K562 (cell line): ENCODE measurements at regions not wholly inside any gene's neighbourhood (a gene's known extent, or its start where the extent isn't known, plus 50 kb on each side); places are given as distances from the start of the nearest gene placed in this dataset.

Experiments used
- ARID2 ChIP-seq: fragments of 450-650 bp; IDR thresholded peaks from 2 replicates; pipeline ENCODE4 v1.6.1; 2017; ENCODE audit warnings: antibody characterized with exemption, mild to moderate bottlenecking
- ATF3 ChIP-seq, 2 experiments: fragments of 450-650 bp in 1 of 2; sonication (generic) in 1 of 2; formaldehyde crosslinking in 1 of 2; IDR thresholded peaks in 1 of 2; conservative IDR thresholded peaks in 1 of 2; 2 replicates each; pipeline versions ENCODE4 v1.6.1 to v1.8.1; 2016 to 2023; ENCODE audit warnings: mild to moderate bottlenecking in 2 of 2, moderate library complexity in 2 of 2, inconsistent platforms in 1 of 2, missing genetic modification reagents in 1 of 2
- BCL6 ChIP-seq: fragments of 250-450 bp; sonication (Bioruptor Pico); IDR thresholded peaks from 2 replicates; pipeline ENCODE4 v1.4.0; 2020
- HINFP ChIP-seq: fragments of 450-650 bp; conservative IDR thresholded peaks from 2 replicates; pipeline ENCODE4 v1.6.1; 2016; ENCODE audit warnings: missing genetic modification characterization, low read depth, mild to moderate bottlenecking, control low read depth, missing compliant biosample characterization
- JUNB ChIP-seq: fragments of 450-650 bp; formaldehyde crosslinking; conservative IDR thresholded peaks from 2 replicates; pipeline ENCODE4 v1.4.0; 2020; ENCODE audit warnings: mild to moderate bottlenecking
- KLF1 ChIP-seq: fragments of 450-650 bp; IDR thresholded peaks from 2 replicates; pipeline ENCODE4 v1.6.1; 2016; ENCODE audit warnings: missing genetic modification characterization, missing compliant biosample characterization
- RBBP5 ChIP-seq: fragments of 200-600 bp; sonication (generic); IDR thresholded peaks from 2 replicates; pipeline ENCODE4 v1.6.1; 2012; ENCODE audit warnings: borderline replicate concordance, mild to moderate bottlenecking, low read length, control low read depth, inconsistent platforms; ENCODE audit not compliant: insufficient read depth, poor library complexity, severe bottlenecking
- RNF219 ChIP-seq: fragments of 250-450 bp; sonication (Bioruptor Pico); IDR thresholded peaks from 2 replicates; pipeline ENCODE4 v1.5.0; 2022; ENCODE audit warnings: mild to moderate bottlenecking
- SRSF7 ChIP-seq: fragments of 200-400 bp; formaldehyde crosslinking; optimal IDR thresholded peaks from 2 replicates; pipeline ENCODE3; 2017; ENCODE audit warnings: mild to moderate bottlenecking, low read depth, low read length
- ZBTB11 ChIP-seq, 3 experiments: fragments of 200-800 bp in 1 of 3; fragments of 250-450 bp in 1 of 3; fragments of 450-650 bp in 1 of 3; sonication (Bioruptor Pico) in 1 of 3; sonication (Bioruptor generic) in 1 of 3; formaldehyde crosslinking in 1 of 3; IDR thresholded peaks; 2 replicates each; pipeline versions ENCODE4 v1.6.1 to v1.8.0; 2016 to 2022; ENCODE audit warnings: mild to moderate bottlenecking in 2 of 3, missing genetic modification characterization in 2 of 3, missing compliant biosample characterization in 1 of 3, moderate library complexity in 1 of 3
- ZBTB34 ChIP-seq: fragments of 250-450 bp; sonication (Bioruptor Pico); IDR thresholded peaks from 2 replicates; pipeline ENCODE4 v1.8.0; 2021; ENCODE audit warnings: mild to moderate bottlenecking, moderate library complexity
- ZBTB43 ChIP-seq: sonication (generic); formaldehyde crosslinking; IDR thresholded peaks from 2 replicates; pipeline ENCODE4 v1.8.0; 2023; ENCODE audit warnings: mild to moderate bottlenecking, missing genetic modification reagents
- ZNF146 ChIP-seq: IDR thresholded peaks from one replicate; pipeline ENCODE4 v1.6.1; 2018; ENCODE audit warnings: missing compliant biosample characterization; ENCODE audit not compliant: unreplicated experiment
- ZNF449 ChIP-seq: fragments of 250-450 bp; sonication (Bioruptor Pico); IDR thresholded peaks from 2 replicates; pipeline ENCODE4 v1.8.0; 2022; ENCODE audit warnings: moderate library complexity, mild to moderate bottlenecking, inconsistent platforms

GRCh38 chr2:175769200-175769599 is 232.9 kb downstream of the LNPK start (continued):
- no peak for TF ChIP-seq ZNF449 (CRISPR knock-in tag)
- TF ChIP-seq JUNB (CRISPR knock-in tag) = no peak
- TF ChIP-seq ARID2 = no peak
- TF ChIP-seq SRSF7 = no peak
- TF ChIP-seq RBBP5 = no peak
- TF ChIP-seq RNF219 (CRISPR knock-in tag) = no peak
- TF ChIP-seq ZBTB34 = no peak
- no peak for TF ChIP-seq ZBTB43 (CRISPR knock-in tag)
- TF ChIP-seq HINFP (tag) = no peak
- TF ChIP-seq BCL6 = no peak
- TF ChIP-seq KLF1 (tag) = no peak
- TF ChIP-seq ZBTB11 (CRISPR knock-in tag; IDR thresholded peaks at IDR 0.05) = no peak
- no peak for TF ChIP-seq ZNF146 (CRISPR knock-in tag)
- no peak for TF ChIP-seq ATF3 (IDR thresholded peaks at IDR 0.05)
- no peak for TF ChIP-seq ATF3 (CRISPR knock-in tag; conservative IDR thresholded peaks at IDR 0.05)
